ENCODE measurements at regions not wholly inside any gene's neighbourhood (a gene's known extent, or its start where the extent isn't known, plus 50 kb on each side); places are given as distances from the start of the nearest gene placed in this dataset.

DNA sequence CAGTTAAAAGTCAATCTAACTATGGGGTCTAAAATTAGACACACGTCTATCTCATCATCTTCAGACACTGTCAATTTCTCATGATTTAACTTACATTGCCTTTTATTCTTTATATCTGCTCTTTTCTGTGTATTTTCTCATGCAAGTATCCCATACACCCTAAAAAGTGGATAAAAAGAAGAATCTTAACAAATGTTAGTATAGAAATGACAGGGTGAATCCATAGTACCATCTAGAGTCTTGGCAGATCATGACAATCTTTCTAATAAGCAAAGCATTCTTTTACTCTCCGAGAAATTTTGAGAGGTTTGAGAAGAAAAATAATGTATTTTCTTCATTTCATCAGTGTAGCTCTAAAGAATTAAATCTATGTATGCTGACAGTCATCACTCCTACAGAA, 382.7 kb downstream of the C6orf118 start:
- TF ChIP-seq, protein P1, sequence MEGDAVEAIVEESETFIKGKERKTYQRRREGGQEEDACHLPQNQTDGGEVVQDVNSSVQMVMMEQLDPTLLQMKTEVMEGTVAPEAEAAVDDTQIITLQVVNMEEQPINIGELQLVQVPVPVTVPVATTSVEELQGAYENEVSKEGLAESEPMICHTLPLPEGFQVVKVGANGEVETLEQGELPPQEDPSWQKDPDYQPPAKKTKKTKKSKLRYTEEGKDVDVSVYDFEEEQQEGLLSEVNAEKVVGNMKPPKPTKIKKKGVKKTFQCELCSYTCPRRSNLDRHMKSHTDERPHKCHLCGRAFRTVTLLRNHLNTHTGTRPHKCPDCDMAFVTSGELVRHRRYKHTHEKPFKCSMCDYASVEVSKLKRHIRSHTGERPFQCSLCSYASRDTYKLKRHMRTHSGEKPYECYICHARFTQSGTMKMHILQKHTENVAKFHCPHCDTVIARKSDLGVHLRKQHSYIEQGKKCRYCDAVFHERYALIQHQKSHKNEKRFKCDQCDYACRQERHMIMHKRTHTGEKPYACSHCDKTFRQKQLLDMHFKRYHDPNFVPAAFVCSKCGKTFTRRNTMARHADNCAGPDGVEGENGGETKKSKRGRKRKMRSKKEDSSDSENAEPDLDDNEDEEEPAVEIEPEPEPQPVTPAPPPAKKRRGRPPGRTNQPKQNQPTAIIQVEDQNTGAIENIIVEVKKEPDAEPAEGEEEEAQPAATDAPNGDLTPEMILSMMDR (IDR thresholded peaks at IDR 0.05), result no peak
- TF ChIP-seq POLR2A (IDR thresholded peaks at IDR 0.05) (no peak), POLR2AphosphoS5 (IDR thresholded peaks at IDR 0.05) (no peak)
